ENCODE measurements at regions not wholly inside any gene's neighbourhood (a gene's known extent, or its start where the extent isn't known, plus 50 kb on each side); places are given as distances from the start of the nearest gene placed in this dataset.

- TF ChIP-seq EP300 (IDR thresholded peaks at IDR 0.05) (no peak), CTCF (IDR thresholded peaks at IDR 0.05) (no peak), POLR2AphosphoS5 (IDR thresholded peaks at IDR 0.05) (no peak), POLR2A (IDR thresholded peaks at IDR 0.05) (no peak)
These were observed 951.6 kb upstream of the POU3F3 start for GRCh38 chr2:103902347-103902746.

Data from upper lobe of left lung (tissue), 4 donors.